GM13976 (cell line): ENCODE measurements at regions not wholly inside any gene's neighbourhood (a gene's known extent, or its start where the extent isn't known, plus 50 kb on each side); places are given as distances from the start of the nearest gene placed in this dataset.

Experiments
- DNase-seq: peaks from one replicate; pipeline ENCODE4 v3.0.0; 2012; ENCODE audit warnings: low spot score
- CTCF ChIP-seq: IDR thresholded peaks from 2 replicates; pipeline ENCODE4 v1.5.1; 2012; ENCODE audit warnings: borderline replicate concordance, mild to moderate bottlenecking; ENCODE audit not compliant: insufficient read depth; ENCODE audit errors: extremely low read depth, missing control alignments, control extremely low read depth
- in situ Hi-C: fragments of 300-500 bp; cut with MboI; formaldehyde crosslinking; loops from one replicate; pipeline ENCODE4 v1.12.0; 2022; ENCODE audit warnings: low sequenced_read_pairs, mixed read lengths, inconsistent platforms; ENCODE audit not compliant: unreplicated experiment

DNA sequence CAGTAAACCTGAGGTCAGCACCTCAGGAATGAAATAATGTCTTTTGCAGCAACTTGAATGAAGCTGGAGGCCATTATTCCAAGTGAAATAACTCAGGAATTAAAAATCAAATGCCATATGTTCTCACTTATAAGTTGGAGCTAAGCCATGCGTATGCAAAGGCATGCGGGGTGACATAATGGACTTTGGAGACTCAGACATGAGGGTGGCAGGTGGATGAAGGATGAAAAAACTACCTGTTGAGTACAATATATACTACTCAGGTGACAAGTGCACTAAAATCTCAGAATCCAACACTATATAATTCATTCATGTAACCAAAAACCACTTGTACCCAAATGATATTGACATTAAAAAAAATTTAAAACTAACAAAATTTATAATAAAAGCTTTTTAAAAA is 1416.9 kb downstream of the UQCRFS1 start:
- no peak for DNase-seq
- TF ChIP-seq CTCF: no peak
- in situ Hi-C loops: no loop called here

DNA sequence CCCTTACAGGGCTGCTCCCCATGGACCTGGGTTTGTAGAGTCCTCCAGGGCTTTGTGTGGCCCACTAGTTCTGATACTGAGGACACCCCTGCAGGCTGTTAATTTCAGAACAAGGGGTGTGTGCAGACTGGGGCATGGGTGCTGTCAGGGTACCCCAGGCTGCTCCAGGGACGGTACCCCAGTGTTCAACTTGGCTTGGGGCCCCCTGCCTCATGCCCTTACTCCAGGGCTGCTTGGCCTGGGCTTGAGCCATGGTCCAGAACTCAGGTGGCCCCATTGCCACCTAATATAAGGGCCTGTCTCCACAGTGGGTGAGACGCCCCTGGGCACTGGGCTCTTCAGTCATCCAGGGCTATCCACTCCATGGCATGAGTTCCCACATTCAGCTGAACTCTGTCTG is 1417.6 kb downstream of the UQCRFS1 start:
- in situ Hi-C loops: no loop called here
- no peak for TF ChIP-seq CTCF

DNA sequence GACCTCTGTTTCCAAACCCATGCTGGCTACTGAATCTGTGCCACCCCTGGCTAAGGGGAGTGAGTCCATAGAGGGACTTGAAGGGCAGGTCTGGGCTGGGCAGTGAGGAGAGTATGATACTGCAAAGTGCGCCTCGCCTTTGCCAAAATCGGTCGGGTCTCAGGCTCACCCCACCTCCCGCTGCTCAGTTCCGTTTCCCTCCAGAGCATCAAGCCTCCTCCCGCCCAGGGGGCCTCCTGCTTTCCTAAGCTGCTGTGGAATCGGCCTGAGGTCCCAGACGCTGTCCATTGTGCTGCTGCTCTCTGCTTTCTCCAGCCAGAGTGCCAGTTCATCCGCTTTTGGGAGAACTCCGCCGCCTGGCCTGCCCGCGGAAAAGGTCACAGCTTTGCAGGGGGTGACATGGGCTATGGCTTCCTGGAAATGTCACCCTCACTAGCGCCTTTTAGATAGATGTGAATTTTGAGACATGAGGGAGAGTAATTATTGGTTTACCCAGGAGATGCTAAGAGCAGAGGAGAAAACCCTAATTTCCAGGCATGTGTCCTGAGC is 1418.4 kb downstream of the UQCRFS1 start:
- no peak for TF ChIP-seq CTCF
- in situ Hi-C loops: no loop called here
- peak; percentile 33 for DNase-seq

More for the DNA sequence above, 1417.6 kb downstream of the UQCRFS1 start:
- no peak for DNase-seq

DNA sequence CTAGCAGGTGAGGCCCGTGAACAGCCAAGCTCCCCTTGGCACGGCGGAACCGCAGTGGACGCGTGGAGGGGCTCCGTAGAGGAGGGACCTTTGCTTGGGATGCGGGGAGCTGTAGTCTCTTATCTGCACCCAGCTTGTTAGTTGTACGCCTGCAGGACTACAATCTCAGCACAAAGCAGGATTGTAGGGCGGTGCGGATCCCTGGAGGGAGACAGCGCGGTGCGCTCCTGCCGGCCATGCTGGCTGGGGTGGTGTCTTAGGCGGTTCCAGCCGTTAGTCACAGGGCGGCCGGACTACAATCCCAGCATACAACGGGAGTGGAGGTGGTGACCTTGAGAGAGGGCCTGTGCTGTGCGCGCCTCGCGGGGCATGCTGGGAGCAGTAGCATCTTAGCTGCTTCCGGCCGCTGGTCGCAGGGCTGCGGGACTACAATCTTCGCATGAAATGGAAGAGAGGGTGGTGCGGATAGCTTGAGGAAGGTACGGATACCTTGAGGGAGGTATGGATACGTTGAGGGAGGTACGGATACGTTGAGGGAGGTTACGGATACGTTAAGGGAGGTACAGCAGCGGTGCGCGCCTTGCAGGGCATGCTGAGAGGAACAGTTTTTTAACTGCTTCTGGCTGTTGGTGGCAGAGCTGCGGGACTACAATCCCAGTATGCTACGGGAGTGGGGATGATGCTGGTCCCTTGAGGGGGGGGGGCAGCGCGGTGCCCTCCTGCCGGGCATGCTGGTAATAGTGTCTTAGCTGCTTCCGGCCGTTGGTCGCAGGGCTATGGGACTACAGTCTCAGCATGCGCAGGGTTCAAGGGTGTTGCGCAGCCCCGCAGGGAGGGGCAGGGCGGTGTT is 1419.1 kb downstream of the UQCRFS1 start:
- in situ Hi-C loops: no loop called here
- no peak for TF ChIP-seq CTCF
- DNase-seq: peak; percentile 92

DNA sequence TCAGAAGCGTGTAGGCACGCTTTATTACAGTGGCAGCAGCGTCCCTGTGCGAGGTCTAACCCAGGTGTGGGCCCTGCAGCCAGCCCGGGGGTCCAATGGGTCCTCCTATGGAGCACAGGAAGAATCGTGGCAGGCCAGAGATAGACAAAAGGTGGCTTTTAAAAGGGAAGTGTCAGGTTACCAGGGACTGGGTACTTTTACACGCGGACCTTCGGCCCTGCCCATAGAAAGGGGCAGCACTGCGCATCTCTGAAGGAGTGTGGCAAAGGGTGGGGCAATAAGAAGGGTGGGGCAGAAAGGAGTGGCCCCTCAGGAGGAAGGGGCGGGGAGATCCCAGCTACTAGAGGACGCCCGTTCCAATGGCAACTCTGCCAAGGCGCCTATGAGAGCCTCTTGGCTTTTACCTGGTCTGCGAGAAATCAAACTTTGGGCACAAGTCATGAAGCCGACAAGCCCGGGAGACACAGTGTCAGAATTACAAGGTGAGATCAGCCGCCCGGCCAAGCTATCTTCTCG is 1419.8 kb downstream of the UQCRFS1 start:
- in situ Hi-C loops: no loop called here
- peak; percentile 76 for DNase-seq
- TF ChIP-seq CTCF: no peak

DNA sequence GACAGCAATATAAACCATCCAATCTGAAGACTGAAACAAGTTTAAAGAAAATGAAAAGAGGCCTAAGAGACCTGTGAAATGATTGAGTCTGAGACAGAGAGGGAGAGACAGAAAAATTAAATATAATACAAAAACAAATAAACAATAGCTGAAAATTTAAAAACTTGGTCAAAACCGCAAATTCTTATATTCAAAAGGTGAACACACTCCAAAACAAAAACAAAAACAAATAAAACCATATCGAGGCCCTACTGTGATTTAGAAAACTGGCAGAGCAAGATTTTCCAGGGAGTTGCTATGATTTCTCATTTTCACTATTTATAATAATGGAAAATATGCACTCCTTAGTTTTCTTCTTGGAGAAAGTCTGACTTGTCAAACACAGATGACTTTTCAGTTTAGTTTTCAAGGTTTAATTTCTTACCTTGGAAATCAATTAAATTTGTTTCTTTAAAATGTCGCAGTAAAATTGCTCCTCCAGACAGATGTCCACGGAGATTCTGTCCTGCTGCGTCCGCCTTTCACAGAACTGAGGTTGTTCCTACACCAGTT is 1420.3 kb downstream of the UQCRFS1 start:
- in situ Hi-C loops: no loop called here
- TF ChIP-seq CTCF: no peak
- no peak for DNase-seq
